Germinal center (tissue), 1 donor: ENCODE measurements at regions not wholly inside any gene's neighbourhood (a gene's known extent, or its start where the extent isn't known, plus 50 kb on each side); places are given as distances from the start of the nearest gene placed in this dataset.
"Not testable (repeated sequence)": the region's sequence is repeated elsewhere in the genome, so short reads cannot be mapped to it uniquely, and the experiment has no call there.

Experiments
- DNase-seq: peaks from one replicate; pipeline ENCODE4 v3.0.0; 2012; ENCODE audit warnings: mixed read lengths, low spot score

DNA sequence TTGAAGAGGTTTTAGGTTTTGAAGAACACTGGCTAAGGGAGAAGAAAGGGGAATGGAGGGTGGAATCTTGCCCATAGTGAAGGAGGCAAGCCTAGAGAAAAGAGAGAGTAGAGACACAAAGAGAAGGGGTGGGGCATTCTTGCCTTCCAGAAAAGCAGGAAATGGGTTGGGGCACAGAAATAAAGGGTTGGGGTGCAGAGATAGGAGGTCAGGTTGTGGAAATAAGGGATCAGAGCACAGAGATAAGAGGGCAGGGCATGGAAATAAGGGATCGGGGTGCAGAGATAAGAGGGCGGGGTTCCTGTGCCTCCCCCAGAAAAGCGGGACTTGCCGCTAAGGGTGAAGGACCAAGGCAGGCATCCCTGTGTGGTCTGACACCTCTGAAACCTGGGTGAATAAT is 69.9 kb downstream of the ALG1L2 start:
- DNase-seq, result not testable (repeated sequence)

GRCh38 chr3:130153247-130153646 is 71.6 kb downstream of the ALG1L2 start:
- DNase-seq, result not testable (repeated sequence)

GRCh38 chr3:130155464-130155863 is 73.8 kb downstream of the ALG1L2 start:
- not testable (repeated sequence) for DNase-seq

- DNase-seq, result not testable (repeated sequence)
Observed at GRCh38 chr3:130166856-130167255, 85.2 kb downstream of the ALG1L2 start.

DNA sequence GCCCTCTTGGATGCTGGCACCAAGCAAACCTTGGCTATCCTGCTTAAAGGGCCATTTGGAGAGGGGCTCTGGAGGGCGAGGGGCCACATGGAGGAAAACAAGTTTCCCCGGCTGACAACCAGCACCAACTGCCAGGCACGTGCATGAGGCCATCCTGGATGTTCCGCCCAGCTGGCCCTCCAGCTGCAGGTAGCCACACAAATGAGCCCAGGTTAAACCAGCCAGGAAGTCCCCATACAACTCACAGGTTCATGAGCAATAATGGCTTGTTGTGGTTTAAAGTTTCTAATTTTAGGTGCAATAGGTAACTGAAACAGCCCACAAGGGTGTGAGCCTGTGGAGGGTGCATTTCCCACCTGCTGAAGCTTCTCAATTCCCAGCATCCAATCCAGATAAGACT is 93.6 kb downstream of the ALG1L2 start:
- not testable (repeated sequence) for DNase-seq

GRCh38 chr3:130176476-130177256 is 95.0 kb downstream of the ALG1L2 start:
- not testable (repeated sequence) for DNase-seq

DNA sequence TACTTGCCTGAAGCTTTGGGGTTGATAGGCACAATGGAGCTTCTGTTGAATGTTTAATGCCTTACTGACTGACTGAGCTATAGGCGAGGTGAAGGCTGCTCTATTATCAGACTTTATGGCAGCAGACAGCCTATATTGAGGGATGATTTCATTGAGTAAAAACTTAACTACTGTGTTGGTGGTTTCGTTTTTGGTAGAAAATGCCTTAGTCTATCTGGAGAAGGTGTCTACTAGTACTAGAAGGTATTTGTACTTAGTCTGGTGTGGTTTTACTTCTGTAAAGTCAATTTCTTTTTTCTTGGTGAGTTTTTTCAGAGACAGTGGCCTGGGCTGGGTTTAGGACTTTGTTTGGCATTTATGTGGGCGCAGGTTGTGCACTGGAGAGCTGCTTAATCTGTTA is 97.2 kb downstream of the ALG1L2 start:
- not testable (repeated sequence) for DNase-seq

DNA sequence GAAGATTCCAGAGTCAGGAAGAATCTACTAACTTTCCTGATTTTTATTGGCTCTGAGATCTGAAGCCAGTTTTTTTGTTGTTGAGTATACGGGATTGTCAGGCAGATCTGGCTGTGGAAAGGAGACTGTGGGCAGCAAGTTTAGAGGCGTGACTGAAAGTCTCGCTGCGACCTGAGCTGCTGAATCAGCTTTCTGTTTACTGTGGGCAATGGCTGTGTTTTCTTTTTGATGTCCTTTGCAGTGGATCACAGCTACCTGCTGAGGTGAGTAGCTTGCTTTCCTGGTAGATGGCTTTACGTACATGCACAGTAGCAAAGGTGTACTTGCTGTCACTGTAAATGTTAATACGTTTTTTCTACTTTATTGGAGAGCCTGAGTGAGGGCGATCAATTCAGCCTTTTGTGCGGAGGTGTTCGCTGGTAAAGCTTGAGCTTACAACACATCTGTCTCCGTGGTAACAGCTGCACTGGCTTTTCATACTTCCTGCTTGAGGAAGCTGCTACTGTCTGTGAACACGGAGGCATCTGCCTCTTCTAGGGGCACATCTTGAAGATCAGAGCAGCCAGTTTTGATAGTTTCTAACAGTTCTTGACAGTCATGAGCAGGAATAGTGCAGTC is 97.8 kb downstream of the ALG1L2 start:
- DNase-seq, result peak; percentile 1

GRCh38 chr3:130182475-130182874 is 100.8 kb downstream of the ALG1L2 start:
- DNase-seq, result not testable (repeated sequence)

GRCh38 chr3:130183689-130184088 is 102.1 kb downstream of the ALG1L2 start:
- not testable (repeated sequence) for DNase-seq

DNA sequence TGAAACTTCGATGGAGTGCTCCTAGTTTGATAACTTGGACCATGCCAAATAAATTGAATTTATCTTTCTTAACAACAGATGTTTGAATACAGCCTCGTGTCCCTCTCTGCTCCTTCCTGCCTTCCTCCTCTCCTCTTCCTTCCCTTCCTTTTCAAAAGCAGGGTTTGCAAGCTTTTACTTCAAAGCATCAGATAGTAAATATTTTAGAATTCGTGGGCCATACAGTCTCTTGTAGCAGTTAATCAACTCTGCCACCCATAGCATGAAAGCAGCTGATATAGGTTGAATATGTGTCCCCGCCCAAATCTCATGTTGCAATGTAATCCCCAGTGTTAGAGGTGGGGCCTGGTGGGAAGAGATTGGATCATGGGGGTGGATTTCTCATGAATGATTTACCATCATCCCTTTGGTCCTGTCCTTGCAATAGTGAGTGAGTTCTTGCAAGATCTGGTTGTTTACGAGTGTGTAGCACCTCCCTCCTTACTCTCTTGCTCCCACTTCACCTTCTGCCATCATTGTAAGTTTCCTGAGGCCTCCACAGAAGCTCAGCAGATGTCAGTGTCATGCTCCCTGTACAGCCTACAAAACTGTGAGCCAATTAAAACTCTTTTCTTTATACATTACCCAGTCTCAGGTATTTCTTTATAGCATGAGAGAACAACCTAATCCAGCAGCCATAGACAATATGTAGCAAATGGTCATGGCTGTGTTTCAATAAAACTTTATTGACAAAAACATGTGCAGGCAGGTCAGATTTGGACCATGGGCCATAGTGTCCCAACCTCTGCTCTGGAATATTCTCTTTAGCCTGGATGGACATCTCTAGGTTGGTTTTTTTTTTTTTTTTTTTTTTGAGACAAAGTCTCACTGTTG is 102.8 kb downstream of the ALG1L2 start:
- DNase-seq, result not testable (repeated sequence)

DNA sequence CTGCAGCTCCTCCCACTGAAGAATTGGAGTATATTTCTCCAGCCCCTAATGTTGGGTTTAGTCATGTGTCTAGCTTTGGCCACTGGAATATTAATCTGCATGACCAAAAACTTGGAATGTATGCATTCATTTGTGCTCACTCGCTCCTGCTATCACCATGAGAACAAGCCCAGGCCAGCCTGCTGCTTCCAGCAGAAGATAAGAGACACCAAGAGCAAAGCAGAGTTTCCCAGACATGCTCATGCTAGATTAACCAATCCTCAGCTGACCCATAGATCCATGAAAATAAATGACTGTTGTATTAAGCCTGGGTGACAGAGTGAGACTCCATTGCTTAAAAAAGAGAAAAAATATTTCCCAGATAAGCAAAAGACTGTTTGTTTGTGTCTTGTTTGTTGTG is 119.6 kb downstream of the ALG1L2 start:
- not testable (repeated sequence) for DNase-seq

DNA sequence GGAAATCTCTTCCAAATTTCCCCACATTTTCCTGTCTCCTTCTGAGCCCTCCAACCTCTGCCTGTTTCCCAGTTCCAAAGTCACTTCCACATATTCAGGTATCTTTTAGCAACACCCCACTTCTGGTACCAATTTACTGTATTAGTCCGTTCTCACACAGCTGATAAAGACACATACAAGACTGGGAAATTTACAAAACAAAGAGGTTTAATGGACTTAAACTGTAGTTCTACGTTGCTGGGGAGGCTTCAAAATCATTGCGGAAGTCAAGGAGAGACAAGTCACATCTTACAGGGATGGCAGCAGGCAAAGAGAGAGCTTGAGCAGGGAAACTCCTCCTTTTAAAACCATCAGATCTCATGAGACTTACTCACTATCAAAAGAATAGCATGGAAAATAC is 122.0 kb downstream of the ALG1L2 start:
- DNase-seq, result not testable (repeated sequence)

DNA sequence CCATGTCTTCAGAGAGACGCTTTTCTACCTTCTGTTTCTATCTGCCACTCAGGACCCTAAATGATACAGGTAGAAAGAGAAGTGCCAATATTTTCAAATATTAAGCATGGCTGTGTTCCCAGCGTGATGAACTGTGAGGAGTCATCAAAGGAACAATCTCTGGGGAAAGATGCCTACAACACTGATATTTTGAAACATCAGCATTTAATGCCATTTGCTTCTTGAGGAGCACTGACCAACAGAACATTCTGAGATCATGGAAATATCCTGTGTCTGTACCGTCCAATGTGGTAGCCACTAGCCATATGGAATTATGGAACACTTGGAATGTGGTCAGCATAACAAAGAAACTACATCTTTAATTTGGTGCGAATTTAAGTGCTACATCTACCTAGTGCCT is 117.9 kb upstream of the COL6A5 start:
- DNase-seq, result no peak

- DNase-seq, result no peak
Observed at GRCh38 chr3:130242850-130243569, 102.5 kb upstream of the COL6A5 start.

DNA sequence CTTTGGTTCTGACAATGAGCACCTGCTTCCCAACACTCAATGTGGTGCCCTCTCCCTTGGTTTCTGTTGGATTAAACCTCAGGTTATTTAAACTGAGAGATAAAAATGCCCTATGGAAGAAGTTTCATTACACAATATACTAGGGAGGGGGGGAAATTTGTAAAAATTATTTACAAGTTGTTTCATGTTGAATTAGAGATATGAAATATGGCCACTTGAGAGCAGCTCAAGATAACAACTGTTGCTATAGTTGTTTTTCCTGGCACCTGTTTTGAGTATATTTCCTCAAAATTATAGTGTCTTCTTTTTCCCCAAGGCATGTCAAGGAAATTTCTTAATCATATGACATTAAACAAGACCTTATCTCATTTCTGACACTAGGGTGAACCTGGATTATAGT is 101.7 kb upstream of the COL6A5 start:
- DNase-seq, result no peak

- DNase-seq, result no peak
Observed at GRCh38 chr3:130250982-130251381, 94.5 kb upstream of the COL6A5 start.

DNA sequence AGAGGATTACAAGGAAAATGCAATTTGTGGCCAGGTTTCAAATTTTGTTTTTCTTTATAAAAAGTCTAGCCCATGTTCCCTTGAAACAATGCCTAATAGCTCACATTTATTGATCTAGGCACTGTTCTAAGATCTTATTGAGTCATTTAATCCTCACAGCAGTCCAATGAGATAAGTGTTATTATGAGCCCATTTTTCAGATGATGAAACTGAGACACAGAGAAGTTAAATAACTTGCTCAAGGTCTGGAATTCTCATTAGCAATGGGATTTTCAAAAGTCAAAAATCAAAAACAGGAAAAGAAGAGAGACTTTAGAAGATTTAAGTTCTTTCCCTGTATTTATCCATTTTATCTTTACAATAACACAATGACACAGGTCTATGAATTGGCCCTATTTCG is 90.0 kb upstream of the COL6A5 start:
- no peak for DNase-seq

- DNase-seq, result no peak
Observed at GRCh38 chr3:130256821-130257340, 88.6 kb upstream of the COL6A5 start.

DNA sequence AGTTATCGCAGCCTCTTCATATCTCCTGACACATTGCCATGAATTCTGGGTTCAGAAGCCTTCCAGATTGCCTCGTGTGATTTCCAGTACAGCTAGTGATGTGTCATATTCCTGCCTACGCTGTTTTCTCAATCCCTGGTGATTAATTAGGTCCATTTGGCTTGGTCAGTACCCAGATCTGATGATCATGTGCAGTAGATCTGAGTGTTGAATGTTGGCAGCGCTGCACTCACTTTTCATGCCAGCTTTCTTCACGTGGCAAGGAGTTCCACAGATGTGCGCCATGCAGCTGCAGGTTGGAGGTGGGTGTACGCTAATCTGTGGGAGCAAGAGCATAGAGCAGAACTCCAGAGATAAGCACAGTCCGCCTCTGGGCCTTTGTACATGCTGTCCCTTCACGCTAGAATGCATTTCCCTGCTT is 86.9 kb upstream of the COL6A5 start:
- DNase-seq, result no peak

GRCh38 chr3:130259166-130259874 is 86.2 kb upstream of the COL6A5 start:
- no peak for DNase-seq
